CD4-positive, alpha-beta T cell treated with Interleukin-17A for 4 hours (primary cell): ENCODE measurements at regions not wholly inside any gene's neighbourhood (a gene's known extent, or its start where the extent isn't known, plus 50 kb on each side); places are given as distances from the start of the nearest gene placed in this dataset.
"Not testable (repeated sequence)": the region's sequence is repeated elsewhere in the genome, so short reads cannot be mapped to it uniquely, and the experiment has no call there.

Experiments
- DNase-seq: peaks from one replicate; pipeline ENCODE4 v3.0.0-alpha.2; 2020; ENCODE audit warnings: mixed read lengths

GRCh38 chr13:63554157-63554556 is 2138.5 kb upstream of the PCDH20 start:
- DNase-seq, result no peak

GRCh38 chr13:63551731-63552130 is 2136.1 kb upstream of the PCDH20 start:
- DNase-seq, result no peak

GRCh38 chr13:63546524-63546923 is 2130.9 kb upstream of the PCDH20 start:
- DNase-seq, result no peak

- DNase-seq, result no peak
Measured at GRCh38 chr13:63542770-63543169, 2127.1 kb upstream of the PCDH20 start.

- no peak for DNase-seq
Measured at GRCh38 chr13:63541336-63541735, 2125.7 kb upstream of the PCDH20 start.

- no peak for DNase-seq
Measured at GRCh38 chr13:63540061-63540460, 2124.4 kb upstream of the PCDH20 start.

GRCh38 chr13:63517371-63517770 is 2101.7 kb upstream of the PCDH20 start:
- no peak for DNase-seq

GRCh38 chr13:63516124-63516523 is 2100.5 kb upstream of the PCDH20 start:
- no peak for DNase-seq

GRCh38 chr13:63514886-63515285 is 2099.2 kb upstream of the PCDH20 start:
- no peak for DNase-seq

- no peak for DNase-seq
Measured at GRCh38 chr13:63512095-63512494, 2096.4 kb upstream of the PCDH20 start.

GRCh38 chr13:63501702-63502101 is 2086.1 kb upstream of the PCDH20 start:
- no peak for DNase-seq

- no peak for DNase-seq
Measured at GRCh38 chr13:63497601-63498000, 2082.0 kb upstream of the PCDH20 start.

- DNase-seq, result no peak
Measured at GRCh38 chr13:63492604-63493003, 2077.0 kb upstream of the PCDH20 start.

GRCh38 chr13:63490149-63490548 is 2074.5 kb upstream of the PCDH20 start:
- DNase-seq, result no peak

GRCh38 chr13:63481334-63481733 is 2065.7 kb upstream of the PCDH20 start:
- DNase-seq, result no peak

GRCh38 chr13:63472711-63473110 is 2057.1 kb upstream of the PCDH20 start:
- DNase-seq, result no peak

- no peak for DNase-seq
Measured at GRCh38 chr13:63463782-63464610, 2048.3 kb upstream of the PCDH20 start.

GRCh38 chr13:63460462-63461090 is 2044.9 kb upstream of the PCDH20 start:
- DNase-seq, result no peak

- DNase-seq, result no peak
Measured at GRCh38 chr13:63457186-63457585, 2041.5 kb upstream of the PCDH20 start.

- no peak for DNase-seq
Measured at GRCh38 chr13:63455938-63456337, 2040.3 kb upstream of the PCDH20 start.

- DNase-seq, result no peak
Measured at GRCh38 chr13:63449550-63449949, 2033.9 kb upstream of the PCDH20 start.

GRCh38 chr13:63448692-63449091 is 2033.0 kb upstream of the PCDH20 start:
- no peak for DNase-seq

- DNase-seq, result no peak
Measured at GRCh38 chr13:63446329-63446728, 2030.7 kb upstream of the PCDH20 start.

- DNase-seq, result not testable (repeated sequence)
Measured at GRCh38 chr13:63444225-63444624, 2028.6 kb upstream of the PCDH20 start.

GRCh38 chr13:63438951-63439350 is 2023.3 kb upstream of the PCDH20 start:
- DNase-seq, result no peak
